Upper lobe of left lung (tissue), 4 donors: ENCODE measurements at regions not wholly inside any gene's neighbourhood (a gene's known extent, or its start where the extent isn't known, plus 50 kb on each side); places are given as distances from the start of the nearest gene placed in this dataset.

Source experiments
- EP300 ChIP-seq, 4 donors: sonication (generic); formaldehyde crosslinking; IDR thresholded peaks; one replicate each; pipeline ENCODE4 v1.5.1; 2017; ENCODE audit warnings: antibody characterized with exemption in 4 of 4, control low read depth in 2 of 4
- POLR2A ChIP-seq, 4 donors: fragments of 450-650 bp; IDR thresholded peaks; one replicate each; pipeline ENCODE4 v1.5.1; 2016 to 2017; ENCODE audit warnings: antibody characterized with exemption in 4 of 4, mild to moderate bottlenecking in 2 of 4
- POLR2AphosphoS5 ChIP-seq, 2 donors: sonication (generic); formaldehyde crosslinking; IDR thresholded peaks; one replicate each; pipeline ENCODE4 v1.5.1; 2017; ENCODE audit warnings: antibody characterized with exemption in 2 of 2
- TF ChIP-seq, protein P1 (sequence below), 6 experiments: fragments of 450-650 bp in 4 of 6; fragments of 200-600 bp in 2 of 6; sonication (generic) in 2 of 6; IDR thresholded peaks; one replicate each; pipeline ENCODE4 v1.5.1; 2016 to 2019; ENCODE audit warnings: antibody characterized with exemption in 6 of 6

- TF ChIP-seq, protein P1, sequence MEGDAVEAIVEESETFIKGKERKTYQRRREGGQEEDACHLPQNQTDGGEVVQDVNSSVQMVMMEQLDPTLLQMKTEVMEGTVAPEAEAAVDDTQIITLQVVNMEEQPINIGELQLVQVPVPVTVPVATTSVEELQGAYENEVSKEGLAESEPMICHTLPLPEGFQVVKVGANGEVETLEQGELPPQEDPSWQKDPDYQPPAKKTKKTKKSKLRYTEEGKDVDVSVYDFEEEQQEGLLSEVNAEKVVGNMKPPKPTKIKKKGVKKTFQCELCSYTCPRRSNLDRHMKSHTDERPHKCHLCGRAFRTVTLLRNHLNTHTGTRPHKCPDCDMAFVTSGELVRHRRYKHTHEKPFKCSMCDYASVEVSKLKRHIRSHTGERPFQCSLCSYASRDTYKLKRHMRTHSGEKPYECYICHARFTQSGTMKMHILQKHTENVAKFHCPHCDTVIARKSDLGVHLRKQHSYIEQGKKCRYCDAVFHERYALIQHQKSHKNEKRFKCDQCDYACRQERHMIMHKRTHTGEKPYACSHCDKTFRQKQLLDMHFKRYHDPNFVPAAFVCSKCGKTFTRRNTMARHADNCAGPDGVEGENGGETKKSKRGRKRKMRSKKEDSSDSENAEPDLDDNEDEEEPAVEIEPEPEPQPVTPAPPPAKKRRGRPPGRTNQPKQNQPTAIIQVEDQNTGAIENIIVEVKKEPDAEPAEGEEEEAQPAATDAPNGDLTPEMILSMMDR (IDR thresholded peaks at IDR 0.05): no peak
- TF ChIP-seq POLR2A (IDR thresholded peaks at IDR 0.05) (no peak), POLR2AphosphoS5 (IDR thresholded peaks at IDR 0.05) (no peak), EP300 (IDR thresholded peaks at IDR 0.05) (no peak)
Measured at GRCh38 chr10:124316326-124316725, 102.4 kb downstream of the OAT start.
